ENCODE measurements at regions not wholly inside any gene's neighbourhood (a gene's known extent, or its start where the extent isn't known, plus 50 kb on each side); places are given as distances from the start of the nearest gene placed in this dataset.

GRCh38 chr4:151951671-151952050, 190.9 kb upstream of the GATB start:
- Mint-ChIP-seq H3K27me3 (ENCODE audit: low read depth, poor library complexity) (no peaks in the 10 kb centered on the region), H3K4me3 (no peak overlapping the region), H3K27ac (no peak overlapping the region), H3K36me3 (ENCODE audit: low read depth) (no peaks in the 10 kb centered on the region), H3K4me1 (peaks cover 36% of the 10 kb centered on the region), H3K9me3 (peaks cover 22% of the 10 kb centered on the region)
- DNase-seq, result no peak
- no peak for TF ChIP-seq CTCF (IDR thresholded peaks at IDR 0.05)

- Mint-ChIP-seq H3K27me3 (ENCODE audit: low read depth, poor library complexity) (no peaks in the 10 kb centered on the region), H3K4me1 (peaks cover 31% of the 10 kb centered on the region), H3K4me3 (no peak overlapping the region), H3K36me3 (ENCODE audit: low read depth) (peaks cover 4% of the 10 kb centered on the region), H3K9me3 (peaks cover 27% of the 10 kb centered on the region), H3K27ac (no peak overlapping the region)
- no peak for TF ChIP-seq CTCF (IDR thresholded peaks at IDR 0.05)
- DNase-seq, result no peak
Measured at GRCh38 chr4:151950993-151951670, 190.3 kb upstream of the GATB start.

DNA sequence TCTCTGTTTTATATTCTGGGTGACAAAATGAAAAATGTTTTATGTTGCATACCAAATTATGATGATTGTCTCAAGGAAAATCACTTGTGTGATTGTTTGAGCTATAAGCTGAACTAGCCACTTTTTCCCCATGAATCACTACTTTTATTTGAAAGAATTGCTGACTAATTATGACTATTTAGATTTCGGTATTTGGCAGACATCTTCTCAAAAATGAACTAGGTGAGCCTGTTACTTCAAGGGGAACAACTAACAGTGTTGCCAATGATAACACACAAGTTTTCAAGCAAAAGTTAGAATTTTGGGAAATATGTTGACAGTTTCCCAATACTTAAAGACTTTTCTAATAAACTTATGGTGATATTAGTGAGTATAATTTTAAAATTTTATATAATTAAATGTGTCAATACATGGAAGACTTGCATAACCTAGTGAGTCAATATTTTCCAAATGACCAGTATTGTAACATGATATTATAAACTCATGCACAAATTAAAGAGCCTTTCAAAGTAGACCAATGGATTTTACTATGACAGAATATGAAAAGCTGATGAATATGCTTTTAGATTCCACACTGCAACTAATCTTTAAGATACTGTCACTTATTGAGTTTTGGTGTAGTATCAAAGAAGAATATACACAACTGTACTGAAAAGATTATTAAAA, 187.7 kb upstream of the GATB start:
- H3K9me3 Mint-ChIP-seq, result peaks cover 46% of the 10 kb centered on the region
- H3K36me3 Mint-ChIP-seq (ENCODE audit: low read depth), result peaks cover 12% of the 10 kb centered on the region
- peaks cover 27% of the 10 kb centered on the region for H3K4me1 Mint-ChIP-seq
- no peaks in the 10 kb centered on the region for H3K27me3 Mint-ChIP-seq (ENCODE audit: low read depth, poor library complexity)
- no peak overlapping the region for H3K4me3 Mint-ChIP-seq
- H3K27ac Mint-ChIP-seq, result no peak overlapping the region
- DNase-seq, result no peak
- no peak for TF ChIP-seq CTCF (IDR thresholded peaks at IDR 0.05)

DNA sequence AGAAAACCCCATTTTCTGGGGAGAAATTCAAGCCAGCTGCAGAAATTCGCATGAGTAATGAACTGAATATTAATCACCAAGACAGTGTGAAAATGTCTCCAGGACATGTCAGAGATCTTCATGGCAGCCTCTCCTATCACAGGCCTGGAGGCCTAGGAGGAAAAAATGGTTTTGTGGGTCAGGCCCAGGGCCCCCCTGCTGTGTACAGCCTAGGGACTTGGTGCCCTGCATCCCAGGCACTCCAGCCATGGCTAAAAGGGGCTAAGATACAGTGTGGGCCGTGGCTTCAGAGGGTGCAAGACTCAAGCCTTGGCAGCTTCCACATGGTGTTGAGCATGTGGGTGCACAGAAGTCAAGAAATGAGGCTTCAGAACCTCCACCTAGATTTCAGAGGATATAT, 185.9 kb upstream of the GATB start:
- Mint-ChIP-seq H3K36me3 (ENCODE audit: low read depth) (peaks cover 12% of the 10 kb centered on the region), H3K9me3 (peaks cover 46% of the 10 kb centered on the region), H3K27ac (no peak overlapping the region), H3K4me1 (peaks cover 16% of the 10 kb centered on the region), H3K27me3 (ENCODE audit: low read depth, poor library complexity) (no peaks in the 10 kb centered on the region), H3K4me3 (no peak overlapping the region)
- no peak for TF ChIP-seq CTCF (IDR thresholded peaks at IDR 0.05)
- no peak for DNase-seq

DNA sequence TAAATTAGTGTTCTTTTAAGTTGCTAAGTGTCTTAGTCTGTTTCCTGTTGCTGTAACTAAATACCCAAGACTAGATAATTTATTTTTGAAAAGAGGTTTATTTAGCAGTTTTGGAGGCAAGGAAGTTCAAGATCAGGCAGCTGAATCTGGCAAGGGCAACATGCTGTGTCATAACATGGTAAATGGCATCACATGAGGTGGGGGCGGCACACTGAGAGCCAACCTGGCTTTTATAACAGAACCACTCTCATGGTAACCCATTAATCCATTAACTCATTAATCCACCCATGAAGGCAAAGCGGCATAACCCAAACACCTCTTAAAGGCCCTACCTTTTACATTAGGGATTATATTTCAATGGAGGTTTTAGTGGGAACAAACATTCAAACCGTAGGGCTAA, 182.2 kb upstream of the GATB start:
- H3K27me3 Mint-ChIP-seq (ENCODE audit: low read depth, poor library complexity), result no peaks in the 10 kb centered on the region
- no peak for TF ChIP-seq CTCF (IDR thresholded peaks at IDR 0.05)
- H3K27ac Mint-ChIP-seq, result no peak overlapping the region
- DNase-seq, result no peak
- peaks cover 42% of the 10 kb centered on the region for H3K9me3 Mint-ChIP-seq
- no peak overlapping the region for H3K4me3 Mint-ChIP-seq
- peaks cover 7% of the 10 kb centered on the region for H3K4me1 Mint-ChIP-seq
- H3K36me3 Mint-ChIP-seq (ENCODE audit: low read depth), result peaks cover 12% of the 10 kb centered on the region

Data from nephron progenitor cell (in vitro differentiated cells).